ENCODE measurements at regions not wholly inside any gene's neighbourhood (a gene's known extent, or its start where the extent isn't known, plus 50 kb on each side); places are given as distances from the start of the nearest gene placed in this dataset.

GRCh38 chr1:84754386-84754703 lies 64.1 kb upstream of the SSX2IP start:
- TF ChIP-seq CTCF (IDR thresholded peaks at IDR 0.05; ENCODE audit: borderline replicate concordance, insufficient read depth, low read depth, low read length) = no peak
- H3K4me3 ChIP-seq (ENCODE audit: low read depth, low read length) = no peak overlapping the region

GRCh38 chr1:84753516-84754385 lies 63.5 kb upstream of the SSX2IP start:
- no peak overlapping the region for H3K4me3 ChIP-seq (ENCODE audit: low read depth, low read length)
- TF ChIP-seq CTCF (IDR thresholded peaks at IDR 0.05; ENCODE audit: borderline replicate concordance, insufficient read depth, low read depth, low read length) = peak; percentile 92

- no peak for TF ChIP-seq CTCF (IDR thresholded peaks at IDR 0.05; ENCODE audit: borderline replicate concordance, insufficient read depth, low read depth, low read length)
- no peak overlapping the region for H3K4me3 ChIP-seq (ENCODE audit: low read depth, low read length)
Observed at GRCh38 chr1:84750110-84750730, 60.0 kb upstream of the SSX2IP start.

- H3K4me3 ChIP-seq (ENCODE audit: low read depth, low read length) = no peak overlapping the region
- no peak for TF ChIP-seq CTCF (IDR thresholded peaks at IDR 0.05; ENCODE audit: borderline replicate concordance, insufficient read depth, low read depth, low read length)
Observed at GRCh38 chr1:84749427-84749826, 59.2 kb upstream of the SSX2IP start.

- no peak overlapping the region for H3K4me3 ChIP-seq (ENCODE audit: low read depth, low read length)
- no peak for TF ChIP-seq CTCF (IDR thresholded peaks at IDR 0.05; ENCODE audit: borderline replicate concordance, insufficient read depth, low read depth, low read length)
Observed at GRCh38 chr1:84748364-84748763, 58.1 kb upstream of the SSX2IP start.

GRCh38 chr1:84745857-84746256 lies 55.6 kb upstream of the SSX2IP start:
- no peak for TF ChIP-seq CTCF (IDR thresholded peaks at IDR 0.05; ENCODE audit: borderline replicate concordance, insufficient read depth, low read depth, low read length)

GRCh38 chr1:84743896-84744295 lies 53.6 kb upstream of the SSX2IP start:
- no peak for TF ChIP-seq CTCF (IDR thresholded peaks at IDR 0.05; ENCODE audit: borderline replicate concordance, insufficient read depth, low read depth, low read length)

More at GRCh38 chr1:84745857-84746256, 55.6 kb upstream of the SSX2IP start:
- no peak overlapping the region for H3K4me3 ChIP-seq (ENCODE audit: low read depth, low read length)

More at GRCh38 chr1:84743896-84744295, 53.6 kb upstream of the SSX2IP start:
- H3K4me3 ChIP-seq (ENCODE audit: low read depth, low read length) = no peak overlapping the region
